ENCODE measurements at regions not wholly inside any gene's neighbourhood (a gene's known extent, or its start where the extent isn't known, plus 50 kb on each side); places are given as distances from the start of the nearest gene placed in this dataset.

- Histone ChIP-seq H3K4me1 (ENCODE audit: control insufficient read depth, insufficient read depth, low read length) (no peaks in the 10 kb centered on the region), H2AFZ (ENCODE audit: control insufficient read depth, low read depth, low read length) (no peak overlapping the region), H3K36me3 (ENCODE audit: control insufficient read depth in 2 of 2, insufficient read depth in 2 of 2, low read length in 1 of 2) (no peaks in the 10 kb centered on the region), H4K20me1 (ENCODE audit: control insufficient read depth, insufficient read depth) (no peaks in the 10 kb centered on the region), H3K9me3 (replicated peaks; ENCODE audit: control insufficient read depth, insufficient read depth, low read length) (no peaks in the 10 kb centered on the region), H3K4me2 (ENCODE audit: control insufficient read depth, insufficient read depth) (no peak overlapping the region), H3K27ac (ENCODE audit: control insufficient read depth, insufficient read depth) (no peak overlapping the region), H3K4me3 (no peak overlapping the region), H3K27me3 (replicated peaks in 1 of 2; ENCODE audit: control insufficient read depth in 2 of 2, insufficient read depth in 2 of 2, low read length in 1 of 2) (peaks cover 4 to 5% of the 10 kb centered on the region in 2 experiments; a peak in 3 of 4 replicates), H3K79me2 (ENCODE audit: control insufficient read depth, insufficient read depth, low read length) (no peaks in the 10 kb centered on the region), H3K9ac (ENCODE audit: control insufficient read depth, insufficient read depth, low read length) (no peak overlapping the region)
- ChIA-PET POLR2A (no interaction called here), SMC1A (ENCODE audit: uncharacterized antibody, unreplicated experiment) (no interaction called here), RAD21 (ENCODE audit: unreplicated experiment) (no interaction called here), CTCF (no interaction called here)
- no peak for FAIRE-seq
- no peak for DNase-seq (ENCODE audit: low read depth, low spot score)
- in situ Hi-C loops (cut with MboI) (no loop called here), intact Hi-C loops (cut with micrococcal nuclease; ENCODE audit: unreplicated experiment) (no loop called here)
- TF ChIP-seq BCL3 (IDR thresholded peaks at IDR 0.05; ENCODE audit: borderline replicate concordance, insufficient read depth, low read depth, low read length, poor library complexity, severe bottlenecking), result no peak
- no peak for TF ChIP-seq NR2F1 (conservative IDR thresholded peaks at IDR 0.05)
- no peak for TF ChIP-seq RCOR1 (conservative IDR thresholded peaks at IDR 0.05; ENCODE audit: low read depth, low read length)
- no peak for TF ChIP-seq PKNOX1 (IDR thresholded peaks at IDR 0.05)
- TF ChIP-seq NFYB (IDR thresholded peaks at IDR 0.05; ENCODE audit: insufficient read depth, low read depth, low read length), result no peak
- no peak for TF ChIP-seq PRDM15 (CRISPR knock-in tag; IDR thresholded peaks at IDR 0.05)
- TF ChIP-seq ATF2 (IDR thresholded peaks at IDR 0.05; ENCODE audit: low read length), result no peak
- ATAC-seq, result no peak
- no TSS peak for BruUV-seq (replicated peaks)
- 0% methylated on average over 2 of the region's 2 CpGs for WGBS (ENCODE audit: insufficient coverage, insufficient replicate concordance, low lambda C conversion rate, missing lambda C conversion rate)
Observed at GRCh38 chr5:135169753-135170152, 135.7 kb upstream of the PITX1 start.
